GM18858 (cell line): ENCODE measurements at regions not wholly inside any gene's neighbourhood (a gene's known extent, or its start where the extent isn't known, plus 50 kb on each side); places are given as distances from the start of the nearest gene placed in this dataset.
"Not testable (repeated sequence)": the region's sequence is repeated elsewhere in the genome, so short reads cannot be mapped to it uniquely, and the experiment has no call there.

ENCODE experiments used
- ATAC-seq: cut with Tn5 transposase; IDR thresholded peaks from one replicate; pipeline ENCODE4 v1.9.1; 2021; ENCODE audit not compliant: unreplicated experiment

DNA sequence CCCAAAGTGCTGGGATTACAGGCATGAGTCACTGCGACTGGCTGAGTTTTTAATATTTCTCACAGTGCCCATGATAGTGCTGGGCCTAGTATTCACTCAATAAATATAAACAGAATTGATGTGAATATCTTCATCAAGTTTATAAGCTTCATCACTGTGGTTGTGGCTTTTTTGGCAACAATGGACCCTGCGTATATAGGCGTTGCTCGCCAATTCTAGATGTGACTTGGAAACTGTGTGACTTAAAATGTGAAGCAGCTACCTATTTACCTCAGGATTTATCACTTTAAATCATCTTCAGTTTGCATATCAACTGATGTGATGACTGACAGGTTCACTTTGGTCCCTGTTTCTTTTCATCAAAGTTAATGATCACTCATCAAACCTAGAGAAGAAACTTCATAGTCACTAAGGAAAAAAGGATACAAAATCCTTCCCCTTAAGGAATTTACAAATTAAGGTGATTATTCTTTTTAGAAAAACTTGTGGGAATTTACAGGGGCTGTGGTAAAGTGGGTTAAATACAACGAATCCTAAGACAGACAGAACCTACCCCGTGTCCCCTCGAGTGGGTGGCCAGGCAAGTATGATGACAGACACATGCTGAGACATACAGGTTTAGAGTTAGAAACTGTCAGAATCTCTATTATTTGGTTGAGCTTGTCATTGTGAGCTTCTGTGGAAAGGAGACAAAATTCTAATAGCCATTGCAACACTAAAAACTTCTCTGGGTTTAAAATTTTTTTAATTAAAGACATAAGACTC is 101.3 kb downstream of the AKAP11 start:
- no peak for ATAC-seq

DNA sequence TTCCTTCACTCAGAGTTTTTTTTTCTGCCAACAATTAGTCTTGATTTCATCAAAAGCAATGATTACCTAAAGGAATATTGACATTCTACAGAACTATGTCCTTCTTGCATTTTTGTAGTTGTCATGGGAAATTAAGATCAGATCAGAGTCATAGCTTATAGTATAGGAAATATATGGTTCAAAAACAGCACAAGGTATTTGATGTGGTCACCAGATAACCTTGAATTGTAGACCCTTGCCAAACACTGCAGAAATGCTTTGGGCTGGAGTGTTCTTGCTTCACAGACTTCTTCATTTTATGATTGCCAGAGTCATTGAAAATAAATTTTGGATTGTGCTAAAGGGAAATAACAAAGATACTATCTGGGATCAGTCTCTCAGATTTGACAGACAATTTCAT is 103.7 kb downstream of the AKAP11 start:
- no peak for ATAC-seq

DNA sequence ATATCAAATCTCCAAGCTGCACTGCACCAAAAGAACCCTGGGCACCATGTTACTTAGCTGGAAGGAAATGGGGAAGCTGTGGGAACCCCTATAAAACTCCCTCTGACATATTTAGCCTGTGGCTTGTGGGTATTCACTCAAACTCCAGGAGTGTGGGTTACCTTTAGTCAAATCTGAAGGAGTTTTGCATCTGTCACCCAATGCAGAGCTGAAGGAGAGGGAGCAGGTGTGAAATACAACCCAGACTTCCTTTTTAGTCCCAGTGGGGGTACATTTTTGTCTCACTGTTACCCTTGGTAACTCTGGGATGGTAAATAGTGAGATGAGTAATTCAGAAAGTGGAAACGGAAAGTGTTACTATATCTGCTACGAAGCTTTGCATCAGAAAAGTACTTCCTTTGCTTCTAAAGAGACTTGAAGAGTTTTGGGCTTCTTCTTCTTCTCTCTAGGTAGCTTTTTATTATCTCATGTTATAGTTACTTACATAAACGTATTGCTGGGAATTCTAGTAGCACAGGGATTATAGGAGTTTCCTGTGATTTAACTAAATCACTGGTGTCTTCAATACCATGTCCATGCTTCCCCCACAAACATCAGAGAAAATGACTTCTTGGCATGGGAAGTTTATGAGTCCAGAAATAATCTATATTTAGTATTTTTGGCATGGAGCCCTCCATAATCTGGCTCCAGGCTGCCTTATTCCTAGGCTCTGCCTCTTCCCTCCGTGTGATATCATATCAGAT is 105.9 kb downstream of the AKAP11 start:
- peak; percentile 79 for ATAC-seq

DNA sequence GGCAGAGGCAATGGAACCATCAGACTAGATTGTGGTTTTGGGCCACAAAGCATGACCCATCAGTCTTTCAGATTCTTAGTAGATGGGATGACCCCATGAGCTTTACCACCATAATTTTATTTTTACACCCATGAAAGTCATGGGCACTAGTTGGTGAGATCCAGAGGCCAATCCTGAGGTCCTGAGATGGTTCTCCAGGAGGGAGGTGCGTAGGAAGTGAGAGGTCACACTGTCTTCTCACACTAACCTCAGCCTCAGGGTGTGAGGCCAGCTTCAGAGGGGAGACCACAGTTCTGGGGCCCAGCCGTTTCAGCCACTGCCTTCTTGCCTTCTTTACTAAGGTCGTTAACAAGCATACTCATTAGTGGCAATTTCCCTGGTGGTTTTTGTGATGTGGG is 106.4 kb downstream of the AKAP11 start:
- no peak for ATAC-seq

DNA sequence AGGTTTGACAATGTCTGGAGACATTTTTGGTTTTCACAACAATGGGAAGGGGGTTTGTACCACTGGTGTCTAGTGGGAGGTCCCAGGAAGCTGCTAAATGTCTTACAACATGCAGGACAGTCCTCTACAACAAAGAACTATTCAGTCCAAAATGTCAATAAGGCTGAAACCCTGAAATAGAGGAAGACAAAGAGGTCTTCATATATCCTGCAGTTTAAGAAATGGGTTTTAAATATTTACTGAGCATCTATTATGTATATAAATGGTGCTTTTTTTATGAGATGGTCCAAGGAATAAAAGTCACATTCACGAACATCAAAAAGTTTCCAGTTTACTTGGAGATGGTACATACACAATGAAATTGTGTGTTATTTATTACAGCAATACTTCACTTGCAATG is 107.3 kb downstream of the AKAP11 start:
- ATAC-seq, result no peak

DNA sequence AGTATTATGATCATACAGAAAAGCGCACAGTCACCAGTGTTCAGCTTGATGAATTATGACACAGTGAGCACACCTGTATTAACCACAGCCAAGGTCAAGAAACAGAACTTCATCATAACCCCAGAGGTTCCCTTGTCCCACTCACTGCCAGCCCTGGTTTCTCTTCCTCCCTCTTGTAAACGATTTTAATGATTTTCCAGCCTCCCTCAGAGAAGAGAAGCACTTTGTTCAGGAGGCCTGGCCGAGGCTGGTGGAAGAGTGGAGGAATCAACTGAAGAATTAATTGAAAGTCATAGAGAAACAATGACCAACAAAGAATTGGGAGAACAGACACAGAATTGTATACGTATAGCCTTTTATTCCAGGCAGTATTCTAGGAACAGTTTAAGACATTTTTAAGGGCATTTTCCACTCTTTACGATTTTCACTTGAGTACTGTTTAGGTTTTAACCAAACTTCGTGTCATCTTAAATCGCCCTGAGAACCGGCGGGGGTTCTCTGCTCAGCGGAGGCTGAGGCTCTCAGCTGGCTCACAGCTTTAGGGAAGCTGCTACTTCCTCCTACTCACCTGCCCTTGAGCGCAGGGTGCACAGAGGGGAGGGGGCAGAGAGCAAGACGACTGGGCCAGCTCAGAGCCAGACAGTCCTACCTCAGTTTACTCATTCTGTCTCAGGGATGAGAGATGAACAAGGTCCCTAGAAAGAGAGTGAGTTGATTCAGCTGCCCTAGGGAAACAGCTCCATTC is 108.6 kb downstream of the AKAP11 start:
- ATAC-seq, result peak; percentile 39

DNA sequence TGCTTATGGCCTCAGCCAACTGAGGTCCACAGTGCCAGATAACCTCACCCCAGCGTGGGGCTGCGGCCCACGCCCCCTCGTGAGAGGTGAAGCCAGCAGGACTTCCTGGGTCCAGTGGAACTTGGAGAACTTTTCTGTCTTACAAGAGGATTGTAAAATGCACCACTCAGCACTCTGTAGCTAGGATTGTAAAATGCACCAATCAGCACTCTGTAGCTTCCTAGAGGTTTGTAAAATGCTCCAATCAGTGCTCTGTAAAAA is 109.1 kb downstream of the AKAP11 start:
- ATAC-seq, result no peak

DNA sequence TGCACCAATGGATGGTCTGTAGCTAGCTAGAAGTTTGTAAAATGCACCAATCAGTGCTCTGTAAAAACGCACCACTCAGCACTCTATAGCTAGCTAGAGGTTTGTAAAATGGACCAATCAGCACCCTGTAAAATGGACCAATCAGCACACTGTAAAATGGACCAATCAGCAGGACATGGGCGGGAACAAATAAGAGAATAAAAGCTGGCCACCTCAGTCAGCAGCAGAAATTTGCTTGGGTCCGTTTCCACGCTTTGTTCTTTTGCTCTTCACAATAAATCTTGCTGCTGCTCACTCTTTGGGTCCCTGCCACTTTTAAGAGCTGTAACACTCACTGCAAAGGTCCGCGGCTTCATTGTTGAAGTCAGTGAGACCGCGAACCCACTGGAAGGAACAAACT is 109.5 kb downstream of the AKAP11 start:
- not testable (repeated sequence) for ATAC-seq

DNA sequence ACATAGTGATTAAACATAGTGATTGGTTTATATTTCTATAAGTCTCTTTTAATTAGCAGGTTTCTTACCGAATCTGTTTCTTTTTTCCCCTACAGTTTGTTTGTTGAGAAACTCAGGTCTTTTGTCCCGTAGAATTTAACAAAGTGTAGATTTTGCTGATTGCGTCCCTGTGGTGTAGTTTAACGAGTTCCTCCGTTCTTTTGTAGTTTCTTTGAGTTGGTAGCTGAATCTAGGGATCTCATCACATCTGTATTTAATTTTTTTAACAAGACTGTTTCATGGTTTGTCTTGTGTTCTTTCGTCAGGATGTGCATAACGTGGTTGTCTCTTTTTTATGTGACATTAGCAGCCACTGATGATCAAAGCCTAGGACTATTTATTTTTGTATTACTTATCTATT is 111.1 kb downstream of the AKAP11 start:
- no peak for ATAC-seq

DNA sequence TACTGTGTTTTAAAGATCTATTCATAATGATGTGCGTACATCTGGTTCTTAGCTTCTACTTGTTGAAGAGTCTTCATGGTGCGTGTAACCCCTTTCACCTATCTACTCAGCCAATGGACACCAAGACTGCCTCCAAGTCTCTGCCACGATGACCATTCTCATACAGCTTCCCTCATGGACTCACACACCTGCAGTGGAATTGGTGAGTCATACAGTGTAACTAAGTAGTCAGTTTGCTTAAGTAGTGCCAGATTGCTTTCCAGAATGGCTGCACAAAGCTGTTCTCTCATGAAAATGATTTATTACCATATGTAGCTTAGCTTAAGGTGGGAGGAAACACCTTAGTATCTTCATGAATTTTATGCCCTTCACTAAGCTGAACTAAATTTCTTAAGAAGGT is 112.3 kb downstream of the AKAP11 start:
- ATAC-seq, result no peak

DNA sequence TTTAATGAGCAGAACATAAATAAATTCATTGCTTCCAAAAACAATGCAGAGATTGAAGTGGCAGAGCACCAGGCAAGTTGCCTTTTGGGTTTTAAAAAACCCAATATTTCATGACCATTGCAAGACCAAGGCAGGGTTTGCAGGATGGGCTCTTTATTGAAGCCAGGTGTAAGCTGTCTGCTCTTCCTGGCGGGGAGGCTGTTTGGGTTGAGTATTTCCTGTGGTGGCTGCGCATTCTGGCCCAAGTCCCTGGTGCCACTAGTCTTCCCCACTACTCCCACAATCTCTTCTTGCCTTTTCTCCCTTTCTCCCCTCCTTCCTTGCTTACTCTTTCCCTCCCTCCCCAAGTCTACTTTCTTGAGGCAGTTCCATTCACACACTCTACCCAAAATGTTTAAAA is 116.4 kb downstream of the AKAP11 start:
- no peak for ATAC-seq

DNA sequence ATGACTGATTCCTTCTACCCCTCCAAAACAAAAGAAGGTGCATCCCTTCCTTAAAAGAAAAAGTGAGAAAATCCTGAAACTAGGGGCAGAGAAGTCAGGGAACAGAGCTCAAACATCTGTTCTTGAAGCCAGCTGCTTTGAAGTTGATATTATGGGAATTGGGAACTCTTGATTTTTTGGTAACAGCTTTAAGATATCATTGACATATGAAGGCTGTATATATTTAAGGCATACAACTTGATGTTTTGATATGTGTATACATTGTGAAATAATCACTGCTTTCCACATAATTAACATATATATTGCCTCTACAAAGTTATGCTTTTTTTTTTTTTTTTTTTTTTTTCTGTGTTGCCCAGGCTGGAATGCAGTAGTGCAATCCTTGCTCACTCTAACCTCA is 117.1 kb downstream of the AKAP11 start:
- no peak for ATAC-seq

DNA sequence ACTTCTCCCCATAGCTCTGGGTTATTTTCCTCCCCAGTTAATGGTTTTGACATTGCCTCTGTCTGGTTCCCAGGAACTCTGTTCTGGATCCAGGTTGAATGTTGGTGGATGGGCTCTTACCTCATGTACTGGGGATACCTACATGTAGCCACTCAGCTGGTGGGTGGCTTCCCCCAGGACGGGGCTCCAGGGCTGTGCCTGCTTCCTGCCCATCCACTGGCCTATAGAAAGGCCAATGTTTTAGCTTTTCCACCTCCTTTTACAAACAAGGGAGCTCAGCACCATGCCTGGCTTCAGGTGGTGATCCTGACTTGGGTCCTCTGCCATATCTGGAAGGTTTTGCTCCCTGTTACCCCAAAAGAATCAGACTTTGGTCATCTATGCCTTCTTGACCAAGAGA is 120.2 kb downstream of the AKAP11 start:
- ATAC-seq, result no peak

DNA sequence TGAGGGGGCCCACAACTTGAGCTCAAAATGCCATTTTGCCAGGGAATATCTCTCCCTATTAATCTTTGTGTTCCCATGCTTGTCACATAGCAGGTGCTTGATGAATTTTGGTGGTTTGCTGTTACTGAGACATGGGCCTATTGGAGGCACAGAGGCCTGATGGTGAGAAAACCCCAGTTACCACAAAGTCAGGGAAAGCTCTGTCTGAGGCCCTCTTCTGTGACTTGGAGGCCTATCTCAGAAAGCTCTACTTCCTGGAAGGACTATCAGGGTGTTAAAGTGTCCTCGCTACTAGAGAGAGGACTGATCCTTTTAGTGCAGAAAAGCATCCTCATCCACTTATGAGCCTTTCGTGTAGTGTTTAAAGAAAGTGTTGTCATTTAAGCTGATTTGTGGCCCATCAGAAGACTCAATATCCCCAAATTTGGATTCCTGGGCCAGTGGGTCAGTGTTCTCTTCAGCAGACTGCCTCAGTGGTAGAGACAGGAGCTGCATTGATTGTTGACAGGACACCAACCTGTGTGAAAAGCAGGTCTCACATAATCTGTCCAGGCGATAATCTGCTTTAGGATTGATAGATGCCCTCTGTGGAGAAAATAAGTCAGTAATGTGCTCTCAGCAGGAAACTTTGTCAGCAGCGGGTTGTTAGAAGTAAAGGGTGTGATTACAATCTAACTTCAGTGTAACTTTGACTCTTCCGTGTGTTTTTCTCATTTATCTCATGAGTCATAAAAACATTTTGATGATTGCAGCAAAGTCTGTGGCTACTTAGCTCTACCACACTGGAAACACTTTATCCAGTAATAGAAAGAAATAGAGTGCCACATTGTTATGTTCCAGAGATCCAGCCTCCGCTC is 121.0 kb downstream of the AKAP11 start:
- no peak for ATAC-seq

DNA sequence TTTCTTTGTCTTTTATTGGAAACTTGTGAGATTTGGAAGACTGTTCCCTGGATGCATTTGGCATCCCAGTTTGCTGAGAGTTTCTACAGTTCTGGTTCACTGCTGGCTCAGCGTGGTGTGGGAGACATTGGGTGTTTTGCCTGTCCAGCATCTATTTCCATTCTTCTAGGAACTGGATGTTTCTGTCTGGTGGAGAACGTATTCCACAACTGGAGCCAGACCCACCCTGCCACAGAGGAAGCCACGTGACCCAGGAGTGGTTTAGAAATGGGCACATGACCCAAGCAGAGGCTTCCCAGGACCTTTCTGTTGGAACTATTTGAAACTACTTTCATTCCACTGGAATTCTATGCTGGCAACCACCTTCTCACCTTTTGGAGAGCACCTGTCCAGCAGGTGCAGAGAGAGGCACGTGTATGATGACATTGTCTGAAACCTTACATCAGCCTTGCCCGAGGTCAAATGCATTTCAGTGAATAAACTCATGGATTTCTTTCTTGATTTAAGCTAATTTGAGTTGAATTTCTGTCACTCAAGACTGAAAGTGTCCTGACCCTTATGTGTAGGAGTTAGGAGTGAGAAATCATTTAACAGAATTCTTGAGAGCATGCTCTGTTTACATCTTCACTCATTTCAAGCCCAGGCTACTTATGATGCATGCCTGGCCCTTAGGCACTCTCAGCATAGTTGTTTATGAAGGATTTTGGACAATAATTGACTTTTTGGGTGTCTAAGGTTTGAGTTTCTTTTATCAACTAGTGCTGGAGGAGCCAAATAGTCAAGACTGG is 121.8 kb downstream of the AKAP11 start:
- ATAC-seq, result no peak

DNA sequence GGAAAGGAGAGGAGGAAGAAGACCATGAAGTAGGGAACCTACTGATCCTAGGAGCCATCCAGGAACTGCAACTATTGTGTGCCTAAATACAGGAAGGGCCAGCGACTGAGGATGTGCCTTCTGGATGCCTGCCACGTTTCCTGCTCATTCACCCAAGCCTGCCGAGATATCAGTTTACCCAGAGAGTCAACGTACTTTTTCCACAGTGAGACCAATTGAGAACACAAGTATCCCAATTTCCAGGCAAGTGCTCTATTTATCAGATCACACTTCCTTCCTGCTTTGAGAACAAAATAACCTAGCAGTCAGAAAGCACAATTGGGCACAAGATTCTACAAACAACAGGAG is 122.4 kb downstream of the AKAP11 start:
- no peak for ATAC-seq

DNA sequence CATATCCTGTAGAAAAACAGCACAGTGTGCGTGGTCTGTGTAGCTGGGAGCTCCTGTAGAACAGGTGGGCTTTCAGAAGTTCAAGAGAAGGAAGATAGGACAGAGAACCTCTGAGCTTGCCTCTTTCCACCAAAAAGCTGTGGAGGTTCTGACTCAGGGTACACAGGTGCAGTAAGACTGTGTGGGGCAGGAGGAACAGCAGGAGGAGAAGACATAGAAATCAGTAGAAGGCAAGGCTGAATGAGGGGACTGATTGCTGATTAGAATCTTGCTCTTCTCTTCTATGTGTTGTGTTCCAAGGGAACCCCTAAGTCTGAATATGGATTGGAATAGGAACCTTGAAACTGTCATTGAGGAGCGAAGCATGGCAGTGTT is 122.7 kb downstream of the AKAP11 start:
- no peak for ATAC-seq

DNA sequence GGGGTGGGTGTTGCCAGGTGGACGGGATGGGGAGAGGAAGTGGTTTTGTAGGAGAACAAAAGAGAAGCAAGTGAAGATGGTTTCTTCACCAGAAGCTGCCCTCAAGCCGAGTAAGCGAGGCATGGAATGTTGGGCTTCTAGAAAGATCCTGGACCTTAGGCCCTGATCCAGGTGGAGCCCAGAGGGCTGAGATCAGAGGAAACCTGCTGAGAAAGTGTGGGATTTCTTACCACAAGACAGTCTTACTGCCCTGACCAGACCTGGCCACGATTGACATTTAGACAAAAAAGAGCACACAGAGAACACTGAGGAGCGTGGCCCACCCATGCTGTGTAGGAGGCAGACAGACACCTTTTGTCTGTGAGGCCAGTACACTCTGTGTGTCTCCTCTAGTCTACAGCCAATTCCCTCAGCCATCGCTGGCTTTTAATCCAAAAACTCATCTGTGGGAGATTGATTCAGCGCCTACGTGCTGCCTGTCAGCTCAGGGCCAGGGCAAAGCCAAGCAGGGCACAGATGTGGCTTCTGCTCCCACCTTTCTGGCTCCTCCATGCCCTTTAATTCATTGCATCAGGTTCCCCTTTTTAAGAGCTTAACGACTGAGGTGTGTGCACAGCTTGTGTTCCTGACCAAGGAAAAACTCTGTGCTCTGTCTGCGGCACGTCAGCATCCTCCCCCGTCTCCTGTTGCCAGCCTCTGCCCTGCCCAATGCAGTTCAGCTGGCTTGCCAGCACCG is 123.3 kb downstream of the AKAP11 start:
- no peak for ATAC-seq

DNA sequence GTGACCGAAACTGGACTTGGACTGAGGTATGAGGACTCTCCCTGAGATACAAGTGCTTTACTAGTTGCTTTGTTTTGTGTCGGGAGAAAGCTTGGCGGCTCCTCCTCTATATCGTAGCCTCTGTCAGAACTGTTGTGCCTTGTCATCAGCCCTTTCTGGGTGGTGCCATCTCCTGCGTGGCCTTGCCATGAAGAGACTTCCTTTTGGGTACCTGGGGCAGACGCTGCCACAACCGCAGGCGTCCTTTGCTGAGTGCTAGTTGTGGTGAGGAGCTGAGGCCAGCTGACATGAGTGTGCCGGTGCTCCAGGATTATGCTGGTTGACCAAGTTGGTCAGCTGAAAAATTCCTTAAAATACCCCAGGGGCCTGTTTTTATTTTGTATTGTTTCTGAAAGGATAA is 124.5 kb downstream of the AKAP11 start:
- ATAC-seq, result no peak
